BE2C (cell line): ENCODE measurements at regions not wholly inside any gene's neighbourhood (a gene's known extent, or its start where the extent isn't known, plus 50 kb on each side); places are given as distances from the start of the nearest gene placed in this dataset.

ENCODE experiments used
- DNase-seq: peaks from one replicate; pipeline ENCODE4 v3.0.0-alpha.2; 2020
- H3K27me3 ChIP-seq: fragments of 250-450 bp; sonication (Bioruptor Pico); 2 replicates; pipeline ENCODE4 v1.5.1; 2020; ENCODE audit warnings: mild to moderate bottlenecking
- H3K36me3 ChIP-seq: fragments of 250-450 bp; sonication (Bioruptor Pico); 2 replicates; pipeline ENCODE4 v1.5.1; 2020; ENCODE audit warnings: mild to moderate bottlenecking
- H3K4me1 ChIP-seq: fragments of 250-450 bp; sonication (Bioruptor Pico); 2 replicates; pipeline ENCODE4 v1.5.1; 2020
- H3K4me3 ChIP-seq: 2 replicates; pipeline ENCODE4 v1.5.1; 2011; ENCODE audit warnings: low read depth, low read length
- H3K9me3 ChIP-seq: fragments of 250-450 bp; sonication (Bioruptor Pico); 2 replicates; pipeline ENCODE4 v1.5.1; 2020
- CTCF ChIP-seq: IDR thresholded peaks from 2 replicates; pipeline ENCODE4 v1.5.1; 2012; ENCODE audit warnings: mild to moderate bottlenecking, low read depth, low read length

GRCh38 chr13:34634448-34634847 is 307.6 kb upstream of the NBEA start:
- DNase-seq: no peak
- TF ChIP-seq CTCF: no peak
- Histone ChIP-seq H3K27me3 (no peaks in the 10 kb centered on the region), H3K4me1 (no peaks in the 10 kb centered on the region), H3K36me3 (no peaks in the 10 kb centered on the region), H3K9me3 (no peaks in the 10 kb centered on the region), H3K4me3 (no peak overlapping the region)

- Histone ChIP-seq H3K27me3 (no peaks in the 10 kb centered on the region), H3K36me3 (no peaks in the 10 kb centered on the region), H3K4me1 (no peaks in the 10 kb centered on the region; the same call in 1 of the 2 replicates), H3K4me3 (no peak overlapping the region), H3K9me3 (no peaks in the 10 kb centered on the region)
- DNase-seq: no peak
- TF ChIP-seq CTCF: no peak
Observed at GRCh38 chr13:34637138-34637537, 304.9 kb upstream of the NBEA start.

GRCh38 chr13:34637636-34638035 is 304.4 kb upstream of the NBEA start:
- H3K4me1 ChIP-seq: no peaks in the 10 kb centered on the region; the same call in 1 of the 2 replicates
- no peak for DNase-seq
- no peaks in the 10 kb centered on the region for H3K36me3 ChIP-seq
- H3K27me3 ChIP-seq: no peaks in the 10 kb centered on the region
- no peak for TF ChIP-seq CTCF
- H3K9me3 ChIP-seq: no peaks in the 10 kb centered on the region
- no peak overlapping the region for H3K4me3 ChIP-seq

- no peaks in the 10 kb centered on the region; the same call in 1 of the 2 replicates for H3K4me1 ChIP-seq
- no peak for DNase-seq
- TF ChIP-seq CTCF: no peak
- H3K9me3 ChIP-seq: no peaks in the 10 kb centered on the region
- H3K36me3 ChIP-seq: no peaks in the 10 kb centered on the region
- H3K27me3 ChIP-seq: no peaks in the 10 kb centered on the region
- H3K4me3 ChIP-seq: no peak overlapping the region
Observed at GRCh38 chr13:34638897-34639296, 303.2 kb upstream of the NBEA start.

- TF ChIP-seq CTCF: no peak
- Histone ChIP-seq H3K4me3 (no peak overlapping the region), H3K27me3 (no peaks in the 10 kb centered on the region), H3K9me3 (no peaks in the 10 kb centered on the region), H3K4me1 (no peaks in the 10 kb centered on the region; the same call in 1 of the 2 replicates), H3K36me3 (no peaks in the 10 kb centered on the region)
- DNase-seq: no peak
Observed at GRCh38 chr13:34640179-34640992, 301.7 kb upstream of the NBEA start.

- Histone ChIP-seq H3K36me3 (no peaks in the 10 kb centered on the region), H3K4me3 (no peak overlapping the region), H3K27me3 (no peaks in the 10 kb centered on the region), H3K4me1 (no peaks in the 10 kb centered on the region; the same call in 1 of the 2 replicates), H3K9me3 (no peaks in the 10 kb centered on the region)
- TF ChIP-seq CTCF: no peak
- no peak for DNase-seq
Observed at GRCh38 chr13:34640993-34641330, 301.1 kb upstream of the NBEA start.
